Keratinocyte (primary cell): ENCODE measurements at regions not wholly inside any gene's neighbourhood (a gene's known extent, or its start where the extent isn't known, plus 50 kb on each side); places are given as distances from the start of the nearest gene placed in this dataset.
"Not testable (repeated sequence)": the region's sequence is repeated elsewhere in the genome, so short reads cannot be mapped to it uniquely, and the experiment has no call there.

ENCODE experiments used
- DNase-seq: peaks from one replicate; pipeline ENCODE4 v3.0.0-alpha.2; 2011; ENCODE audit warnings: low read depth, missing footprints, low spot score
- FAIRE-seq: peaks from 2 replicates; lab custom pipeline; 2011; peaks lifted over from hg19 to GRCh38; lab: Jason Lieb, UNC
- H2AFZ ChIP-seq: 2 replicates; pipeline ENCODE4 v1.6.0; 2012; ENCODE audit warnings: low read length, control low read depth, inconsistent platforms; ENCODE audit not compliant: control insufficient read depth
- H3K27ac ChIP-seq: 2 replicates; pipeline ENCODE4 v1.5.1; 2011; ENCODE audit warnings: low read length; ENCODE audit not compliant: control insufficient read depth, insufficient read depth
- H3K27me3 ChIP-seq: 3 replicates; pipeline ENCODE4 v1.6.0; 2011; ENCODE audit warnings: low read length; ENCODE audit not compliant: control insufficient read depth, insufficient read depth; ENCODE audit errors: extremely low read depth
- H3K36me3 ChIP-seq, 2 experiments: 2 replicates in 1 of 2; 3 replicates in 1 of 2; pipeline ENCODE4 v1.5.1; 2011; ENCODE audit warnings: low read length in 2 of 2, mild to moderate bottlenecking in 1 of 2; ENCODE audit not compliant: control insufficient read depth in 2 of 2, insufficient read depth in 2 of 2; ENCODE audit errors: extremely low read depth in 1 of 2
- H3K4me1 ChIP-seq: 3 replicates; pipeline ENCODE4 v1.5.1; 2011; ENCODE audit warnings: low read length; ENCODE audit not compliant: control insufficient read depth, insufficient read depth; ENCODE audit errors: extremely low read depth
- H3K4me2 ChIP-seq: 3 replicates; pipeline ENCODE4 v1.6.0; 2011; ENCODE audit warnings: low read depth, low read length; ENCODE audit not compliant: control insufficient read depth, insufficient read depth; ENCODE audit errors: extremely low read depth
- H3K4me3 ChIP-seq, 3 experiments: fragments of 200-600 bp in 1 of 3; sonication (generic) in 1 of 3; 2 replicates in 2 of 3; 3 replicates in 1 of 3; pipeline ENCODE4 v1.5.1; 2011 to 2016; ENCODE audit warnings: low read length in 3 of 3, mild to moderate bottlenecking in 3 of 3, control low read depth in 2 of 3, inconsistent platforms in 1 of 3, low read depth in 1 of 3, mixed read lengths in 1 of 3, mixed run types in 1 of 3, moderate library complexity in 1 of 3; ENCODE audit not compliant: control insufficient read depth in 2 of 3, insufficient read depth in 2 of 3; ENCODE audit errors: extremely low read depth in 1 of 3
- H3K79me2 ChIP-seq: 2 replicates; pipeline ENCODE4 v1.6.0; 2012; ENCODE audit warnings: low read length; ENCODE audit not compliant: control insufficient read depth, insufficient read depth
- H3K9ac ChIP-seq: 3 replicates; pipeline ENCODE4 v1.6.0; 2011; ENCODE audit warnings: low read length; ENCODE audit not compliant: control insufficient read depth, insufficient read depth; ENCODE audit errors: extremely low read depth
- H3K9me1 ChIP-seq: 3 replicates; pipeline ENCODE4 v1.6.0; 2011; ENCODE audit warnings: low read length; ENCODE audit not compliant: control insufficient read depth, insufficient read depth; ENCODE audit errors: extremely low read depth
- H3K9me3 ChIP-seq: 2 replicates; pipeline ENCODE4 v1.5.1; 2012; ENCODE audit warnings: low read depth, low read length; ENCODE audit not compliant: control insufficient read depth
- H4K20me1 ChIP-seq: 3 replicates; pipeline ENCODE4 v1.6.0; 2011; ENCODE audit warnings: low read length; ENCODE audit not compliant: control insufficient read depth, insufficient read depth; ENCODE audit errors: extremely low read depth
- CTCF ChIP-seq, 3 experiments: IDR thresholded peaks in 1 of 3; conservative IDR thresholded peaks in 1 of 3; optimal IDR thresholded peaks in 1 of 3; 2 replicates in 2 of 3; 3 replicates in 1 of 3; pipeline versions ENCODE3 to v1.5.1; 2011; ENCODE audit warnings: low read length in 3 of 3, mild to moderate bottlenecking in 3 of 3, moderate library complexity in 2 of 3, control low read depth in 1 of 3, inconsistent platforms in 1 of 3; ENCODE audit not compliant: insufficient read depth in 2 of 3; ENCODE audit errors: extremely low read depth in 1 of 3
- EZH2 ChIP-seq: IDR thresholded peaks from one replicate; pipeline ENCODE4 v1.6.1; 2012; ENCODE audit warnings: inconsistent platforms, mild to moderate bottlenecking, low read length, moderate library complexity
- dilution Hi-C: fragments of 300-500 bp; cut with MboI; formaldehyde crosslinking; loops from one replicate; pipeline ENCODE4 v1.7.0; 2020; ENCODE audit warnings: low sequenced_read_pairs; ENCODE audit not compliant: extremely low pct_ligation_motif_present

GRCh38 chr11:71089571-71089970 is 162.8 kb downstream of the SHANK2 start:
- Histone ChIP-seq H3K4me1 (no peaks in the 10 kb centered on the region), H4K20me1 (no peaks in the 10 kb centered on the region), H3K79me2 (no peaks in the 10 kb centered on the region), H3K9ac (no peak overlapping the region), H3K36me3 (no peaks in the 10 kb centered on the region), H3K9me3 (no peaks in the 10 kb centered on the region), H3K27ac (no peak overlapping the region), H3K4me3 (no peak overlapping the region), H3K4me2 (no peak overlapping the region), H2AFZ (no peak overlapping the region), H3K27me3 (no peaks in the 10 kb centered on the region), H3K9me1 (no peaks in the 10 kb centered on the region)
- dilution Hi-C loops, result no loop called here
- no peak for FAIRE-seq
- TF ChIP-seq CTCF (optimal IDR thresholded peaks at IDR 0.05 in 1 of 3, IDR thresholded peaks at IDR 0.05 in 1 of 3, conservative IDR thresholded peaks at IDR 0.05 in 1 of 3; ENCODE audit: extremely low read depth in 1 of 3, insufficient read depth in 2 of 3, low read length in 3 of 3) (no peak), EZH2 (no peak)
- DNase-seq, result no peak

- H3K9me1 ChIP-seq, H3K27me3 ChIP-seq, H3K9ac ChIP-seq, dilution Hi-C loops, H3K4me2 ChIP-seq, H3K27ac ChIP-seq, H4K20me1 ChIP-seq, H3K9me3 ChIP-seq, H3K79me2 ChIP-seq, H3K4me3 ChIP-seq, H3K36me3 ChIP-seq, H2AFZ ChIP-seq, DNase-seq, H3K4me1 ChIP-seq, FAIRE-seq: not testable (repeated sequence)
Measured at GRCh38 chr11:71088314-71089215, 163.8 kb downstream of the SHANK2 start.
